ENCODE measurements at regions not wholly inside any gene's neighbourhood (a gene's known extent, or its start where the extent isn't known, plus 50 kb on each side); places are given as distances from the start of the nearest gene placed in this dataset.

- H4K5ac ChIP-seq (ENCODE audit: insufficient read length, low read depth, low read length), result no peak overlapping the region
- no peak overlapping the region for H3T11ph ChIP-seq (ENCODE audit: low read length)
- peaks cover 50% of the 10 kb centered on the region for H3K27me3 ChIP-seq (ENCODE audit: insufficient read depth, low read length)
- no peak overlapping the region for H3K18ac ChIP-seq (ENCODE audit: insufficient read length, low read depth, low read length)
- no peak overlapping the region for H3K4ac ChIP-seq (ENCODE audit: low read depth, low read length)
- Mint-ChIP-seq H3K27me3 (ENCODE audit: low read depth) (peaks cover 50% of the 10 kb centered on the region), H3K4me1 (peaks cover 4 to 19% of the 10 kb centered on the region in 2 experiments), H3K9me3 (peaks cover 0 to 7% of the 10 kb centered on the region in 2 experiments; a peak in 3 of 5 replicates), H3K27ac (no peak overlapping the region; a peak in 1 of 7 replicates), H3K36me3 (ENCODE audit: insufficient read depth in 1 of 3, low read depth in 3 of 3) (no peaks in the 10 kb centered on the region), H3K4me3 (no peak overlapping the region; a peak in 1 of 5 replicates)
- H3K56ac ChIP-seq (ENCODE audit: insufficient read length, low read depth, low read length), result no peak overlapping the region
- no peak overlapping the region for H3K23ac ChIP-seq (ENCODE audit: insufficient read length, low read depth, low read length)
- no peak overlapping the region for H3K9ac ChIP-seq (ENCODE audit: extremely low read depth, insufficient read length, low read length)
- no peak overlapping the region for H3K14ac ChIP-seq (ENCODE audit: insufficient read depth, low read length)
- no peak for TF ChIP-seq CTCF (conservative IDR thresholded peaks at IDR 0.05)
- no CpG with 5 or more reads among the region's 2 CpGs for WGBS (ENCODE audit: extremely low coverage, insufficient read length, low lambda C conversion rate)
- no peak overlapping the region for H2BK5ac ChIP-seq (ENCODE audit: insufficient read length, low read length)
- H4K20me1 ChIP-seq (ENCODE audit: control insufficient read depth, insufficient read depth, insufficient read length), result no peaks in the 10 kb centered on the region
- H2BK12ac ChIP-seq (ENCODE audit: insufficient read length, low read depth, low read length), result no peak overlapping the region
- H3K4me2 ChIP-seq (ENCODE audit: insufficient read depth, insufficient read length, low read length), result no peak overlapping the region
- no peaks in the 10 kb centered on the region for H3K23me2 ChIP-seq (ENCODE audit: insufficient read length, low read depth, low read length, poor library complexity, severe bottlenecking)
- H2BK120ac ChIP-seq (ENCODE audit: low read depth, low read length, poor library complexity, severe bottlenecking), result no peak overlapping the region
- no peaks in the 10 kb centered on the region for H3K9me3 ChIP-seq (ENCODE audit: control insufficient read depth, low read depth, low read length)
- H3K27ac ChIP-seq (ENCODE audit: insufficient read length, low read depth, low read length), result no peak overlapping the region
- no peak overlapping the region for H2AK5ac ChIP-seq (ENCODE audit: insufficient read length, low read length)
- H3K79me2 ChIP-seq (ENCODE audit: insufficient read depth, low read length), result no peaks in the 10 kb centered on the region
- no peaks in the 10 kb centered on the region for H3K4me1 ChIP-seq (ENCODE audit: insufficient read depth, low read length)
- no peak overlapping the region for H4K8ac ChIP-seq (replicated peaks; ENCODE audit: insufficient read length, low read depth, low read length)
- no peaks in the 10 kb centered on the region for H3K79me1 ChIP-seq (ENCODE audit: insufficient read depth, low read depth, low read length, poor library complexity, severe bottlenecking)
- H2BK15ac ChIP-seq (ENCODE audit: low read depth, low read length), result no peak overlapping the region
- H2BK20ac ChIP-seq (ENCODE audit: low read depth, low read length, poor library complexity, severe bottlenecking), result no peak overlapping the region
- H4K91ac ChIP-seq (ENCODE audit: insufficient read length, low read depth, low read length), result no peak overlapping the region
- DNase-seq, result no peak
- H2AFZ ChIP-seq (ENCODE audit: low read length), result no peak overlapping the region
Measured at GRCh38 chr6:145529582-145529981, 205.7 kb downstream of the EPM2A start.

All from H9 (cell line).